ENCODE measurements at regions not wholly inside any gene's neighbourhood (a gene's known extent, or its start where the extent isn't known, plus 50 kb on each side); places are given as distances from the start of the nearest gene placed in this dataset.

DNA sequence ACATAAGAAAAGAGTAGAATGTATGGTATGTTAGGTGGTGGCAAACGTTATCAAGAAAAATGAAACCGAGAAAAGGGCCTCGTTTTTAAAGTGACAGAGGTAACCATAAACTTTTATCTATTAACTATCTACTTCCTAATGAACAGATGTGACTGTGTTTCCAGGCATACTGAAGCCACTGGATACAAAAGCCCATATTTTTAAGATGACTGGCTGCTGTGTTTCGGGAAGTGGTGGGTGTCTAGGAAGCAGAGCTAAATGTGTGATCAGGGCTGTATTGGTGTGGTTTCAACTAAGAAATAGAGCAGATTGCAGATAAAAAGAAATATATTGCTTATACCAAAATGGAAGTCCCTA lies 71.8 kb downstream of the CHRM3 start:
- TF ChIP-seq CTCF (conservative IDR thresholded peaks at IDR 0.05; ENCODE audit: low read depth, low read length) (no peak), EZH2 (IDR thresholded peaks at IDR 0.05; ENCODE audit: borderline replicate concordance, low read depth, low read length, poor library complexity, severe bottlenecking) (no peak)
